ENCODE measurements at regions not wholly inside any gene's neighbourhood (a gene's known extent, or its start where the extent isn't known, plus 50 kb on each side); places are given as distances from the start of the nearest gene placed in this dataset.

GRCh38 chr2:66903183-66903582, 468.3 kb downstream of the MEIS1 start:
- Histone ChIP-seq H3K9me3 (no peaks in the 10 kb centered on the region), H3K27me3 (no peaks in the 10 kb centered on the region), H3K4me3 (no peak overlapping the region), H3K36me3 (no peaks in the 10 kb centered on the region), H3K27ac (no peak overlapping the region), H3K4me1 (peaks cover 0 to 16% (median 0%) of the 10 kb centered on the region in 9 donors)
- DNase-seq: no peak
- no peak for ATAC-seq
- no peak for TF ChIP-seq CTCF (IDR thresholded peaks at IDR 0.05)
- intact Hi-C loops (cut with DNase I): no loop called here
- 68 to 75% methylated on average over 1 of the region's 1 CpG for WGBS, 2 donors

GRCh38 chr2:66903745-66904465, 469.0 kb downstream of the MEIS1 start:
- no peak for ATAC-seq
- Histone ChIP-seq H3K27ac (no peak overlapping the region), H3K9me3 (no peaks in the 10 kb centered on the region), H3K4me1 (peaks cover 0 to 12% (median 0%) of the 10 kb centered on the region in 9 donors), H3K27me3 (no peaks in the 10 kb centered on the region), H3K4me3 (no peak overlapping the region), H3K36me3 (no peaks in the 10 kb centered on the region)
- no peak for DNase-seq
- intact Hi-C loops (cut with DNase I): no loop called here
- whole genome bisulfite sequencing, 2 donors: 92 to 95% methylated on average over 9 of the region's 9 CpGs
- no peak for TF ChIP-seq CTCF (IDR thresholded peaks at IDR 0.05)

- 60 to 70% methylated on average over 2 of the region's 2 CpGs for WGBS, 2 donors
Observed at GRCh38 chr2:66915237-66915636, 480.3 kb downstream of the MEIS1 start.

GRCh38 chr2:66919286-66919685, 477.8 kb upstream of the ETAA1 start:
- no peak for TF ChIP-seq CTCF (IDR thresholded peaks at IDR 0.05)
- Histone ChIP-seq H3K27me3 (no peaks in the 10 kb centered on the region), H3K4me3 (no peak overlapping the region), H3K4me1 (no peaks in the 10 kb centered on the region), H3K36me3 (no peaks in the 10 kb centered on the region), H3K9me3 (no peaks in the 10 kb centered on the region), H3K27ac (no peak overlapping the region)
- 72 to 74% methylated on average over 1 of the region's 1 CpG for WGBS, 2 donors
- DNase-seq: no peak
- no peak for ATAC-seq
- intact Hi-C loops (cut with DNase I): no loop called here

More at GRCh38 chr2:66915237-66915636, 480.3 kb downstream of the MEIS1 start:
- DNase-seq (no peak), ATAC-seq (no peak)
- H3K9me3 ChIP-seq: no peaks in the 10 kb centered on the region
- H3K4me1 ChIP-seq: no peaks in the 10 kb centered on the region
- no peak overlapping the region for H3K27ac ChIP-seq
- no peak for TF ChIP-seq CTCF (IDR thresholded peaks at IDR 0.05)
- H3K4me3 ChIP-seq: no peak overlapping the region
- no peaks in the 10 kb centered on the region for H3K36me3 ChIP-seq
- no peaks in the 10 kb centered on the region for H3K27me3 ChIP-seq
- intact Hi-C loops (cut with DNase I): no loop called here
